Subcutaneous abdominal adipose tissue (tissue), 5 donors: ENCODE measurements at regions not wholly inside any gene's neighbourhood (a gene's known extent, or its start where the extent isn't known, plus 50 kb on each side); places are given as distances from the start of the nearest gene placed in this dataset.

Experiments used
- H3K27ac ChIP-seq: one replicate; pipeline ENCODE4 v1.7.0; 2013; ENCODE audit warnings: low read depth, mild to moderate bottlenecking, inconsistent platforms, low read length, moderate library complexity
- H3K27me3 ChIP-seq, 5 donors: one replicate each; pipeline ENCODE4 v1.7.0; 2013; ENCODE audit warnings: low read length in 5 of 5, inconsistent platforms in 1 of 5; ENCODE audit not compliant: control insufficient read depth in 5 of 5, insufficient read depth in 4 of 5
- H3K36me3 ChIP-seq, 5 donors: one replicate each; pipeline ENCODE4 v1.7.0; 2013; ENCODE audit warnings: low read length in 5 of 5; ENCODE audit not compliant: control insufficient read depth in 5 of 5, insufficient read depth in 5 of 5
- H3K4me1 ChIP-seq, 5 donors: one replicate each; pipeline ENCODE4 v1.7.0; 2013; ENCODE audit warnings: low read length in 5 of 5, mild to moderate bottlenecking in 3 of 5, moderate library complexity in 1 of 5; ENCODE audit not compliant: control insufficient read depth in 5 of 5, insufficient read depth in 5 of 5
- H3K4me3 ChIP-seq, 5 donors: one replicate each; pipeline ENCODE4 v1.7.0; 2013; ENCODE audit warnings: low read length in 5 of 5, low read depth in 1 of 5
- H3K9ac ChIP-seq, 5 donors: one replicate each; pipeline ENCODE4 v1.7.0; 2013; ENCODE audit warnings: low read length in 5 of 5, mild to moderate bottlenecking in 4 of 5, moderate library complexity in 3 of 5
- H3K9me3 ChIP-seq, 5 donors: one replicate each; pipeline ENCODE4 v1.7.0; 2013; ENCODE audit warnings: low read length in 5 of 5; ENCODE audit not compliant: control insufficient read depth in 5 of 5
- donor health status: healthy.
- donor health status: healthy.
- donor health status: healthy.
- donor health status: healthy.
- donor health status: healthy.

DNA sequence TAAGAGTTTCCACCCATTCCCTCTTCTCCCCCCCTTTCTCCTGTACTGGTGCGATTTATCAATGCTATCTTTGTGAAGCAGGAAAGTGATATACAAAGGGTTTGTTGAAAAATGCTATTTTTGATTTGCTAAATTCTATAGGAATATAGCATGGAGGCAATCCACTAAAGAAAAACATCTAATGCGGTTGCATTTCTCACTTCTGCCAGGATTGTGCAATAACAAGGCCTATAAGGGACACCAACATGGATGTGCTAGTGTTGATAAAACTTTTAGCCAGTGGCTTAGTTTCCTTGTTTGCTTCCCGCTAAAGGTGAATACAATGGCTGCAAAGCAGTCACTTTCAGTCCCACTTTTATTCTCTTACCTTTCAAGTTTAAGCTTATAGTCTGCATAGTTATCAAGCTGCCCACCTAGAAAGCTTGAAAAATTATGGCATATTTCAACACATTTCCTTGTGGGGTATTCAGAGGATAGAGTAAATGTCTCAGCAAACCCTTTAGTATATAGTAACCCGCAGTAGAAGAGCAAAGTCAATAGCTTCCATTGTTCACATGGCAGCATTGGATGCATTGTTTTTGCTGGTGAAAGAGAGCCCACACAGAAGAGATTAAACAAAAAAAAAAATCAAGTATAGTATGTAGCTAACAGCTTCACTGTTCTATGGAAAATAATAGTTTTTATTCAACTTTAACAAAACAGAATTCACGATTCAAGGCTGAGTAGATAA is 674.6 kb upstream of the SEMA6A start:
- no peak overlapping the region for H3K4me3 ChIP-seq
- H3K27me3 ChIP-seq = no peaks in the 10 kb centered on the region
- H3K9ac ChIP-seq = no peak overlapping the region
- H3K36me3 ChIP-seq = no peaks in the 10 kb centered on the region
- H3K4me1 ChIP-seq = no peaks in the 10 kb centered on the region
- H3K27ac ChIP-seq = no peak overlapping the region
- no peaks in the 10 kb centered on the region for H3K9me3 ChIP-seq

DNA sequence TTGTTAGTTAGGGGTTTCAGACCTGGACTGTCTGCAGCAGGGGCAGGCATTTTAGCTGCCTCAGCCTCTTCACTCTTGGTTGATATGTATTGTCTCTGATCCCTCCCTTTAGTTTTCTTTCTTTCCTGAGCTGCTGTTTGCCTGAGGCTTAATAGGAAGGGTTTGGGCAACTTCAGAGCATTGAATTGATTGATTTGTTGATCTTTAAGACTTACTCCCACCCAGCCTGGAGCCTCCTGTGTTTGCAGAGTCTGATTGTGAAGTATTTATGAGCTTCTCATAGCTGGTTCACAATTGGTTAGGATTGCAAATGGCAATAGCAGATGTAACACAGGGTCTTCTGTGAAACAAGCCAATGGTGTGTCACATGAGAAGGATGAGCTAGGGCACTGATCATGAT is 671.8 kb upstream of the SEMA6A start:
- H3K9me3 ChIP-seq = peaks cover 0 to under 1% (median 0%) of the 10 kb centered on the region in 5 donors
- H3K4me3 ChIP-seq = no peak overlapping the region
- H3K9ac ChIP-seq = no peak overlapping the region
- H3K27ac ChIP-seq = no peak overlapping the region
- no peaks in the 10 kb centered on the region for H3K27me3 ChIP-seq
- H3K4me1 ChIP-seq = no peaks in the 10 kb centered on the region
- no peaks in the 10 kb centered on the region for H3K36me3 ChIP-seq

DNA sequence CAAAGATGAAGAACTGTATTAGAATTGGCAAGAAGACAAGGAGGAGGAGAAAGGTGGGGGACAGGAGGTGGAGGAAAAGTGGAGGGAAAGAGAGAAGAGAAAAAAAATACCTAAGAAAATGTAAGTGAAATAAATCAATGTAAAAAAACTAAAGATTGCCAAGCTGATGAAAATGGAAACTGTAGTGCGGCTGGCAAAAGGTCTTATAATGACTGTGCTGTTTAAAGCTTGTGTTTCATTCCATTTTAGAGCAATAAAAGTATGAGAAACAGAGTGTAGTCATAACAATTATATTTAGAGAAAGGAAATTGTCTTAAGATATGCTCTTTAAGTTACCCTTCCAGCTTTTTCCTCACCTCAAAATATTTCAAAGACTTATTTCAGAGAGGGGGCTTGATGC is 670.5 kb upstream of the SEMA6A start:
- Histone ChIP-seq H3K4me1 (no peaks in the 10 kb centered on the region), H3K9ac (no peak overlapping the region), H3K27me3 (no peaks in the 10 kb centered on the region), H3K36me3 (no peaks in the 10 kb centered on the region), H3K27ac (no peak overlapping the region), H3K9me3 (peaks cover 0 to 3% (median 0%) of the 10 kb centered on the region in 5 donors), H3K4me3 (no peak overlapping the region)

DNA sequence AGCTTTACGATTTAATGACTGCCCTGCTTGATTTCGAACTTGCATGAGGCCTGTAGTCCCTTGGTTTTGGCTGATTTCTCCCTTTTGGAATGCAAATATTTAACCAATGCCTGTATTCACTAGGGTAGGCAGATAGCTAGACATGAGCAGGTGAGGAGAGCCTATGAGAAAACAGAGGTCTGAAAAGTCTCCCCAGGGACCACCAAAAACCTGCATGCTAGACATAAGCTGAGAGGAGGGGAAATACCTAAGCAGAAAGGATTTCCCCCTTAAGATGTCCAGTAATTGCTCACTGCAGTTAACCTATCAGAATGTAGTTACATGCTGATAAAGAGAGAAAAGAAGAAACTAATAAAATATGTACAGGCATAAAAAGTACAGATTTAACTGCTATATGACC is 667.4 kb upstream of the SEMA6A start:
- H3K27ac ChIP-seq = no peak overlapping the region
- no peak overlapping the region for H3K9ac ChIP-seq
- H3K4me3 ChIP-seq = no peak overlapping the region
- no peaks in the 10 kb centered on the region for H3K36me3 ChIP-seq
- H3K4me1 ChIP-seq = no peaks in the 10 kb centered on the region
- no peaks in the 10 kb centered on the region for H3K27me3 ChIP-seq
- H3K9me3 ChIP-seq = peaks cover 0 to 3% (median 0%) of the 10 kb centered on the region in 5 donors

DNA sequence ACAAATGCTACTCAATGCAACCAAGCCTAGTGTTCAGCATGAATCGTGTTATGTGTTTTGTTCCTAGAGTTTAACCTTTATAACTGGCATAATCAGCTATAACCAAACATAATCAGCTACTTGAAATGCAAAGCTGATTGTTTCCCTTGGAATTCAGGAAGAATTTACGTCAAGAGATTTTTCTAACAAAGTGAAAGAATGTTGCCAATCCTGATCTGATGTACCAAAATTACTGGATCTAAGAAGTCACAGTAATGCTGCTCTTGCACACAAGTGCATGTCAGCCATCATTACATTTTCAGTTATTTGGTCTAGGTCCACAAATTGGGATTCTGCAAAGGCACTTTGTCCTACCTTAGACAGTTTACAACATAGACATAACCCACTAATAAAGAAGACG is 662.3 kb upstream of the SEMA6A start:
- H3K4me3 ChIP-seq = no peak overlapping the region
- peaks cover 0 to 3% (median 0%) of the 10 kb centered on the region in 5 donors for H3K9me3 ChIP-seq
- peaks cover 0 to 6% (median 0%) of the 10 kb centered on the region in 5 donors for H3K4me1 ChIP-seq
- H3K27me3 ChIP-seq = no peaks in the 10 kb centered on the region
- H3K27ac ChIP-seq = no peak overlapping the region
- H3K36me3 ChIP-seq = no peaks in the 10 kb centered on the region
- H3K9ac ChIP-seq = no peak overlapping the region

DNA sequence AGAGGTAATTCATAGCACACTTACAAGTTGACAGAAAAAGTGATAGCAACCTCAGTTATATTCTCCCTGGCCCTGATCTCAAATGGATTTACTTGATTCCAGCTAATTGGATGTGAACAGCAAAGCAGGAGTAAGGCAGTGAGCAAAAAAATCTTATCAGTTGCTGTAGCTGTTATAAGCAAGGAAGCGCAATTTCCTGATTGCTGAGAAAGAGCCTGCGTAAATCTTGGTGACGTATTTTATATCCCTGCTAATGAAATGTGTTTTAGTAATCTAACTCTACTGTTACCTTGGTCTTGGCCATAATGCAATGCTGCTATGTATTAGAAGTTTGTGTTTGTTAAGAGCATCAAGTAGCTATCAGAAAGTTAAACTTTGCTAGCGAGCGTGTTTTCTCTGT is 661.2 kb upstream of the SEMA6A start:
- Histone ChIP-seq H3K9ac (no peak overlapping the region), H3K27me3 (no peaks in the 10 kb centered on the region), H3K4me3 (no peak overlapping the region), H3K36me3 (no peaks in the 10 kb centered on the region), H3K27ac (no peak overlapping the region), H3K9me3 (no peaks in the 10 kb centered on the region), H3K4me1 (peaks cover 0 to 6% (median 0%) of the 10 kb centered on the region in 5 donors)

DNA sequence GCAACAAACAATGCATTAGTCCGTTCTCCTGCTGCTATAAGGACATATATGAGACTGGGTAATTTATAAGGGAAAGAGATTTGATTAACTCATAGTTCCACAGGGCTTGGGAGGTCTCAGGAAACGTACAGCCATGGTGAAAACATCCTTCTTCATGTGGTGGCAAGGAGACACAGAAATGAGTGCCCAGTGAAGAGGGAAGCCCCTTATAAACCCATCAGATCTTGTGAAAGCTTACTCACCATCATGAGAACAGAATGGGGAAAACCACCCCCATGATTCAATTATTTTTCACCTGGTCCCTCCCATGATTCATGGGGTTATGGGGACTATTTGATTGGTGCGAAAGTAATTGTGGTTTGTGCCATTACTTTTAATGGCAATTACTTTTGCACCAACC is 655.8 kb upstream of the SEMA6A start:
- Histone ChIP-seq H3K9ac (no peak overlapping the region), H3K4me3 (no peak overlapping the region), H3K27me3 (no peaks in the 10 kb centered on the region), H3K9me3 (no peaks in the 10 kb centered on the region), H3K4me1 (peaks cover 0 to under 1% (median 0%) of the 10 kb centered on the region in 5 donors), H3K36me3 (no peaks in the 10 kb centered on the region), H3K27ac (no peak overlapping the region)

DNA sequence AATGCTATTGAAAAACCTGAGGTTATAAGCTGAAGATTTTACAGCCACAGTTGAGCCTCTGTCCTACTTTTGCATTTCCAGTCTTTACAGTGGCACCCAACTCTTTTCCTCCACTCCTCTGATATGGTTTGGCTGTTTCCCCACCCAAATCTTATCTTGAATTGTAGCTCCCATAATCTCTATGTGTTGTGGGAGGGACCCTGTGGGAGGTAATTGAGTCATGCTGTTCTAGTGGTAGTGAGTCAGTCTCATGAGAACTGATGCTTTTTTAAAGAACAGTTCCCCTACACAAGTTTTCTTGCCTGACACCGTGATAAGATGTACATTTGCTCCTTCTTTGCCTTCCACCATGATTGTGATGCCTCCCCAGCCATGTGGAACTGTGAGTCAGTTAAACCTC is 646.1 kb upstream of the SEMA6A start:
- no peaks in the 10 kb centered on the region for H3K4me1 ChIP-seq
- H3K27ac ChIP-seq = no peak overlapping the region
- no peaks in the 10 kb centered on the region for H3K9me3 ChIP-seq
- no peak overlapping the region for H3K9ac ChIP-seq
- no peak overlapping the region for H3K4me3 ChIP-seq
- no peaks in the 10 kb centered on the region for H3K27me3 ChIP-seq
- H3K36me3 ChIP-seq = no peaks in the 10 kb centered on the region

DNA sequence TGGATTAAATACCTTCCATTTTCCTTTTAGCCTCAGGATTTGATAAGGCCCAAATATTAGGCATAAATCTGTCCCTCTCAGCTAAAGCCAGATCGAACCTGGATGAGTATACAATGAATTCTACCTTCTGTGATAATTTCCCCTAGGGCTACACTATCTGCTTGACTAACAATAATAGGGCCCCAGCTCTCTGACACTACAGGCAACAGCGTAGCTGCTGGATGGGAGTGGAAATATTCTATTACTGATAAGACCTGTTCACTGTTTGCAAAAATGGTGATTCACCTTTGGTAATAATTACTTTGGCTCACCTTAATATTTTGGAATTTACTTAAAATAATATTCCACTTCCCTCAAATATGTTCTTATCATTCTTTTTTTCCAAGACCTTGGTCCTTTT is 644.2 kb upstream of the SEMA6A start:
- Histone ChIP-seq H3K27me3 (no peaks in the 10 kb centered on the region), H3K4me1 (no peaks in the 10 kb centered on the region), H3K27ac (no peak overlapping the region), H3K4me3 (no peak overlapping the region), H3K36me3 (no peaks in the 10 kb centered on the region), H3K9me3 (no peaks in the 10 kb centered on the region), H3K9ac (no peak overlapping the region)

DNA sequence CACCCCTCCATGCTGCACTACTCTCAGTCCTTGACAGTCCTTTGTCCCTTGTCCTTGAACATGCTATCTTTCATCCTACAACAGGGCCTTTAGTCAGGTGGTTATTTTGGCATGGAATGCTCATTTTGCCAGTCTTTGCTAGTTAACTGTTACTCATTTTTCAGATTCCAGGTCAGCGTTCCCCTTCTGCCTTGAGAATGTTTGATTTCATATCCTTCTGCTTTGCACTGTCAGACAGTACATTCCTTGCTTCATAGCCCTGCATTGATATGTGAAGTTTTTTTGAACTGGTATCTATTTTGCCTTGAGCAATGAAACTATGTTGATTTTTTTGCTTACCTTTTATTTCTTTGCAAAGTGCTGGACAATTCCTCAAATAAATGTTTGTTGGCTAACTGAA is 638.2 kb upstream of the SEMA6A start:
- H3K4me1 ChIP-seq = no peaks in the 10 kb centered on the region
- H3K36me3 ChIP-seq = no peaks in the 10 kb centered on the region
- H3K27me3 ChIP-seq = no peaks in the 10 kb centered on the region
- no peak overlapping the region for H3K4me3 ChIP-seq
- H3K9ac ChIP-seq = no peak overlapping the region
- H3K9me3 ChIP-seq = peaks cover 0 to 4% (median 0%) of the 10 kb centered on the region in 5 donors
- no peak overlapping the region for H3K27ac ChIP-seq
